HG02678 (cell line): ENCODE measurements at regions not wholly inside any gene's neighbourhood (a gene's known extent, or its start where the extent isn't known, plus 50 kb on each side); places are given as distances from the start of the nearest gene placed in this dataset.
"Not testable (repeated sequence)": the region's sequence is repeated elsewhere in the genome, so short reads cannot be mapped to it uniquely, and the experiment has no call there.

Experiments
- ATAC-seq: cut with Tn5 transposase; IDR thresholded peaks from one replicate; pipeline ENCODE4 v1.9.1; 2021; ENCODE audit warnings: mild to moderate bottlenecking, moderate library complexity; ENCODE audit not compliant: unreplicated experiment

- ATAC-seq, result not testable (repeated sequence)
Measured at GRCh38 chr4:10388146-10388545, 69.1 kb downstream of the ZNF518B start.

GRCh38 chr4:10385994-10386394 is 71.2 kb downstream of the ZNF518B start:
- ATAC-seq, result no peak

- ATAC-seq, result no peak
Measured at GRCh38 chr4:10384974-10385373, 72.3 kb downstream of the ZNF518B start.

GRCh38 chr4:10383417-10383816 is 73.8 kb downstream of the ZNF518B start:
- ATAC-seq, result no peak

GRCh38 chr4:10382171-10382570 is 75.1 kb downstream of the ZNF518B start:
- ATAC-seq, result not testable (repeated sequence)

- no peak for ATAC-seq
Measured at GRCh38 chr4:10381146-10381545, 76.1 kb downstream of the ZNF518B start.

- ATAC-seq, result no peak
Measured at GRCh38 chr4:10380735-10381134, 76.5 kb downstream of the ZNF518B start.

- ATAC-seq, result no peak
Measured at GRCh38 chr4:10371869-10372471, 85.3 kb downstream of the ZNF518B start.

GRCh38 chr4:10371121-10371520 is 86.1 kb downstream of the ZNF518B start:
- no peak for ATAC-seq

GRCh38 chr4:10369517-10369916 is 87.7 kb downstream of the ZNF518B start:
- ATAC-seq, result no peak

- no peak for ATAC-seq
Measured at GRCh38 chr4:10366628-10367027, 90.6 kb downstream of the ZNF518B start.

GRCh38 chr4:10364194-10364593 is 93.0 kb downstream of the ZNF518B start:
- no peak for ATAC-seq

- no peak for ATAC-seq
Measured at GRCh38 chr4:10354746-10355145, 102.5 kb downstream of the ZNF518B start.

GRCh38 chr4:10354225-10354624 is 103.0 kb downstream of the ZNF518B start:
- no peak for ATAC-seq

- ATAC-seq, result no peak
Measured at GRCh38 chr4:10353110-10353509, 104.1 kb downstream of the ZNF518B start.

- ATAC-seq, result no peak
Measured at GRCh38 chr4:10348241-10348640, 109.0 kb downstream of the ZNF518B start.

- ATAC-seq, result no peak
Measured at GRCh38 chr4:10347815-10348214, 109.4 kb downstream of the ZNF518B start.

- ATAC-seq, result no peak
Measured at GRCh38 chr4:10347281-10347795, 109.9 kb downstream of the ZNF518B start.

- no peak for ATAC-seq
Measured at GRCh38 chr4:10346023-10346422, 111.2 kb downstream of the ZNF518B start.

- ATAC-seq, result no peak
Measured at GRCh38 chr4:10345381-10345784, 111.8 kb downstream of the ZNF518B start.

- ATAC-seq, result no peak
Measured at GRCh38 chr4:10344824-10345223, 112.4 kb downstream of the ZNF518B start.

GRCh38 chr4:10343656-10344055 is 113.6 kb downstream of the ZNF518B start:
- ATAC-seq, result no peak

GRCh38 chr4:10342866-10343265 is 114.4 kb downstream of the ZNF518B start:
- no peak for ATAC-seq
